ENCODE measurements at regions not wholly inside any gene's neighbourhood (a gene's known extent, or its start where the extent isn't known, plus 50 kb on each side); places are given as distances from the start of the nearest gene placed in this dataset.

- Histone ChIP-seq H3K9me3 (replicated peaks; ENCODE audit: control insufficient read depth, insufficient read depth, low read depth, low read length) (no peaks in the 10 kb centered on the region), H4K20me1 (replicated peaks; ENCODE audit: control insufficient read depth, insufficient read depth, low read length) (no peaks in the 10 kb centered on the region), H3K27me3 (ENCODE audit: control insufficient read depth in 2 of 2, insufficient read depth in 2 of 2, low read length in 2 of 2) (no peaks in the 10 kb centered on the region; a peak in 1 of 5 replicates), H3K36me3 (ENCODE audit: control insufficient read depth, insufficient read depth, low read length) (no peaks in the 10 kb centered on the region), H3K79me2 (ENCODE audit: control insufficient read depth, insufficient read depth, low read length) (no peaks in the 10 kb centered on the region), H3K4me2 (ENCODE audit: insufficient read depth, low read length) (no peak overlapping the region), H3K4me1 (replicated peaks in 1 of 2; ENCODE audit: control insufficient read depth in 2 of 2, insufficient read depth in 2 of 2, low read length in 2 of 2) (no peaks in the 10 kb centered on the region), H2AFZ (ENCODE audit: low read depth, low read length) (no peak overlapping the region), H3K9ac (ENCODE audit: insufficient read depth in 1 of 2, low read depth in 2 of 2, low read length in 2 of 2) (no peak overlapping the region), H3K27ac (ENCODE audit: extremely low read depth, low read depth, low read length) (no peak overlapping the region), H3K9me1 (ENCODE audit: control insufficient read depth, insufficient read depth, low read length) (no peaks in the 10 kb centered on the region), H3K4me3 (no peak overlapping the region)
- no TSS peak for BruUV-seq (replicated peaks)
- ChIA-PET CTCF (ENCODE audit: low intra/inter-chr PET ratio) (no interaction called here), POLR2A (no interaction called here)
- intact Hi-C loops (cut with micrococcal nuclease) (no loop called here), in situ Hi-C loops (cut with MboI) (no loop called here)
- ATAC-seq (no peak), DNase-seq (ENCODE audit: extremely low read depth in 1 of 4, low spot score in 3 of 4) (no peak), FAIRE-seq (no peak)
- WGBS (ENCODE audit: insufficient coverage, low coverage, missing lambda C conversion rate), result 2% methylated on average over 10 of the region's 16 CpGs
- TF ChIP-seq EP300 (IDR thresholded peaks at IDR 0.05; ENCODE audit: low read length) (no peak), ZNF347 (CRISPR knock-in tag; IDR thresholded peaks at IDR 0.05; ENCODE audit: low read depth) (no peak), ZNF316 (IDR thresholded peaks at IDR 0.05) (no peak), ZNF23 (CRISPR knock-in tag; IDR thresholded peaks at IDR 0.05) (no peak), NKRF (IDR thresholded peaks at IDR 0.05; ENCODE audit: borderline replicate concordance) (no peak), BCOR (IDR thresholded peaks at IDR 0.05) (no peak), NFYB (IDR thresholded peaks at IDR 0.05; ENCODE audit: extremely low read depth, insufficient read length) (no peak), ZNF232 (CRISPR knock-in tag; IDR thresholded peaks at IDR 0.05) (no peak), TAF1 (IDR thresholded peaks at IDR 0.05; ENCODE audit: control insufficient read depth, extremely low read depth, insufficient read depth, low read length, severe bottlenecking) (no peak), EZH2 (IDR thresholded peaks at IDR 0.05; ENCODE audit: borderline replicate concordance, low read depth, low read length) (no peak), DIDO1 (tag; IDR thresholded peaks at IDR 0.05; ENCODE audit: low read depth) (no peak), RCOR1 (IDR thresholded peaks at IDR 0.05; ENCODE audit: borderline replicate concordance in 1 of 2, low read depth in 2 of 2, low read length in 2 of 2) (no peak), NCOA2 (IDR thresholded peaks at IDR 0.05; ENCODE audit: partially characterized antibody in 2 of 2) (no peak)
- TF ChIP-seq, protein P1, sequence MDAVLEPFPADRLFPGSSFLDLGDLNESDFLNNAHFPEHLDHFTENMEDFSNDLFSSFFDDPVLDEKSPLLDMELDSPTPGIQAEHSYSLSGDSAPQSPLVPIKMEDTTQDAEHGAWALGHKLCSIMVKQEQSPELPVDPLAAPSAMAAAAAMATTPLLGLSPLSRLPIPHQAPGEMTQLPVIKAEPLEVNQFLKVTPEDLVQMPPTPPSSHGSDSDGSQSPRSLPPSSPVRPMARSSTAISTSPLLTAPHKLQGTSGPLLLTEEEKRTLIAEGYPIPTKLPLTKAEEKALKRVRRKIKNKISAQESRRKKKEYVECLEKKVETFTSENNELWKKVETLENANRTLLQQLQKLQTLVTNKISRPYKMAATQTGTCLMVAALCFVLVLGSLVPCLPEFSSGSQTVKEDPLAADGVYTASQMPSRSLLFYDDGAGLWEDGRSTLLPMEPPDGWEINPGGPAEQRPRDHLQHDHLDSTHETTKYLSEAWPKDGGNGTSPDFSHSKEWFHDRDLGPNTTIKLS (IDR thresholded peaks at IDR 0.05; ENCODE audit: borderline replicate concordance, low read depth), result no peak
- TF ChIP-seq, protein P2, sequence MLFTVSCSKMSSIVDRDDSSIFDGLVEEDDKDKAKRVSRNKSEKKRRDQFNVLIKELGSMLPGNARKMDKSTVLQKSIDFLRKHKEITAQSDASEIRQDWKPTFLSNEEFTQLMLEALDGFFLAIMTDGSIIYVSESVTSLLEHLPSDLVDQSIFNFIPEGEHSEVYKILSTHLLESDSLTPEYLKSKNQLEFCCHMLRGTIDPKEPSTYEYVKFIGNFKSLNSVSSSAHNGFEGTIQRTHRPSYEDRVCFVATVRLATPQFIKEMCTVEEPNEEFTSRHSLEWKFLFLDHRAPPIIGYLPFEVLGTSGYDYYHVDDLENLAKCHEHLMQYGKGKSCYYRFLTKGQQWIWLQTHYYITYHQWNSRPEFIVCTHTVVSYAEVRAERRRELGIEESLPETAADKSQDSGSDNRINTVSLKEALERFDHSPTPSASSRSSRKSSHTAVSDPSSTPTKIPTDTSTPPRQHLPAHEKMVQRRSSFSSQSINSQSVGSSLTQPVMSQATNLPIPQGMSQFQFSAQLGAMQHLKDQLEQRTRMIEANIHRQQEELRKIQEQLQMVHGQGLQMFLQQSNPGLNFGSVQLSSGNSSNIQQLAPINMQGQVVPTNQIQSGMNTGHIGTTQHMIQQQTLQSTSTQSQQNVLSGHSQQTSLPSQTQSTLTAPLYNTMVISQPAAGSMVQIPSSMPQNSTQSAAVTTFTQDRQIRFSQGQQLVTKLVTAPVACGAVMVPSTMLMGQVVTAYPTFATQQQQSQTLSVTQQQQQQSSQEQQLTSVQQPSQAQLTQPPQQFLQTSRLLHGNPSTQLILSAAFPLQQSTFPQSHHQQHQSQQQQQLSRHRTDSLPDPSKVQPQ (CRISPR knock-in tag; IDR thresholded peaks at IDR 0.05; ENCODE audit: borderline replicate concordance), result no peak
Observed at GRCh38 chr3:70703305-70704102, 391.1 kb upstream of the MDFIC2 start.
